Limb (tissue), 2 donors: ENCODE measurements at regions not wholly inside any gene's neighbourhood (a gene's known extent, or its start where the extent isn't known, plus 50 kb on each side); places are given as distances from the start of the nearest gene placed in this dataset.

Source experiments
- DNase-seq, 2 donors: peaks; one replicate each; pipeline ENCODE4 v3.0.0-alpha.2; 2016; ENCODE audit errors: extremely low spot score in 2 of 2

- DNase-seq = no peak
Observed at GRCh38 chr2:121897335-121897970, 142.0 kb downstream of the TSN start.

GRCh38 chr2:121898483-121898882, 143.0 kb downstream of the TSN start:
- DNase-seq = no peak

DNA sequence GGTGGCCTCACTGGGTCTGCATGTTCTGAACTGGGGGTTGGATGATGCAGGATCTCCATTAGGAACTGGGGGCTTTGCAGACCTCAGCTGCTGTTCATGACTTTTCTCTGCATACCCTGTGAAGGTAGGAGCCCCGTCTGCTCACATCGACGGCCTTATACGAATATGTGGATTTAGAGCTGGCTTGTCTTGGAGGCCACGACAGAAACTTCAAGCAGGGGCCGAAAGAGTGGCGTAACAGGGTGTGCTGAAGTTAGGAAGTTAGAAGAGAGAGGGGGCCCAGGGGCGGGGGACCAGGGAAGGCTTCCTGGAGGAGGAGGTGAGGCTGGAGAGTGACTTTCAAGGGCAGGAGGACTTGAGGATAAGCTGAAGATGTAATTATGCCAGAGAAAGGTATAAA, 144.9 kb downstream of the TSN start:
- DNase-seq = no peak

DNA sequence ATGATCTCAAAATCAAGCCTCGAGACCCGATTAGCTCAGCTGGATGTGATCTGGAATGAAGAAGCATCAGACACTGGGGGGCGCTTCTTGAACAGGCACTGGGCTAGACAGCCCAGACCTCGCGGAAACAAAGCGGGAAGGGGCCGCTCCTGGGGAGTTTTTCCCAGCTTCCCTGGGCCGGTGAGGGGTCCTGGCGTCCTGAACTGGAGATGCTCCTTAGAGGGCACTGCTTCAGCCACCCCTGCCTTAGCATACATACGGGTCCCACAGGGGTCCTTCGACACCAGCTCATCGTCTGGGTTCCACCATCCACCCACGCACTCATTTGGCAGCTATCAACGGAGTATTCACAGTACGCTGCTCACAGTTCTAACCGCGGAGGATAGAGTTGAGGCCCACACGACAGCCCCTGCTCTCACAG, 146.7 kb downstream of the TSN start:
- no peak for DNase-seq

DNA sequence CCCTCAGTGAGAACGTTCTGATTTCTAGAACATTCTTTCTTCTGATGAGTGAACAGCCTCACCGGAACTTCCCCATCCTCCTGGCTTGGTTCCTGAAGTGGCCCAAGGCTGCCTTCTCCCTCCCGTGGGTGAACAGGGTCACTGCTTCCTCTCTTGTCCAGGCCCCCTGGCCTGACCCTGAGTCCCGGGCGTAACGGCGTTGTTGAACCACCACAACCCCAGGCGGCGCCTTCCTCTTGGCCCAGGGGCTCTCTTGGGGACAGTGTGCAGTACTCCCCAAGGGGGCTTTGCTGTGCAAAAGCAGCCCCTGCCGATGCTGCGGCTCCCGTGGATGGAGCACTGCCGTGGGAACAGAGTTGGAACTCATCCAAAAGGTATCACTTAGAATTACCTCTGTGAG, 147.2 kb downstream of the TSN start:
- no peak for DNase-seq

GRCh38 chr2:121903037-121903689, 147.7 kb downstream of the TSN start:
- peak in 1 of 2 donors; percentile 17 for DNase-seq

DNA sequence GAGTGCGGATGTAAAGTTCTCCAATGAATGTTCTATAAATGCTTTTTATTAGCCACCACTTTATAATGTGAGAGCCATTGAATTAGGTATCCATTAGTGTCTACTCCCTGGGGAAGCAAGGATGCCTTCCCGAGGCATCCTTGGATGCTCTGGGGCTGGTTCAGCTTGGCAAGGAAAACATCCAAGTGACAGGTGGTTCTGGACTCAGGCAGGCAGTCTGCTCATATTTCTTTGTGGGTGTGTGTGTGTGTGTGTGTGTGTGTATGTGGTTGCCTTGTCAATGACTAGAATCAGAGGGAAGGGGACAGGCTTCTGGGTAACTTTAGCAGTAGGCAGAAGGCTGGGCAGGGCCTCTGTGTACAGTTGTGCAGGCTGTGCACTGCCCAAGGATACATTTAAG, 149.2 kb downstream of the TSN start:
- DNase-seq = no peak

- DNase-seq = no peak
Observed at GRCh38 chr2:121905201-121905600, 149.8 kb downstream of the TSN start.

DNA sequence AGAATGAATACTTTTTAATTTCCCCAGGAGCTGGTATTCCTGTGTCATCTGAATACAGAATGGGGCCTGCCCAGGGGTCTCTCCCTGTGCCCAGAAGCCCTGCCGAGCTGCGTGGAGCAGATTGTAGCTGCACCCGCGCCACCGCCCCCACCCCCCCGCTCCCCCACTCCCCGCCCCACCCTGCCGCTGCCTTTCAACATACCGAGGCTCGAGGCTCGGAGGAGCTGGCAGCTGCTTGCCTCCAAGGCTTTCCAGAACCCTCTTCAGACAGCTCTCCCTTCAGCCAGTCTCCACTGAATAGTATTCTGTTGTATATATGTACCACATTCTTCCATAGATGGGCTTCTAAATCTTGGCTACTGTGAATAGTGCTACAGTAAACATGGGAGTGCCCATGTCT, 150.7 kb downstream of the TSN start:
- DNase-seq = no peak

DNA sequence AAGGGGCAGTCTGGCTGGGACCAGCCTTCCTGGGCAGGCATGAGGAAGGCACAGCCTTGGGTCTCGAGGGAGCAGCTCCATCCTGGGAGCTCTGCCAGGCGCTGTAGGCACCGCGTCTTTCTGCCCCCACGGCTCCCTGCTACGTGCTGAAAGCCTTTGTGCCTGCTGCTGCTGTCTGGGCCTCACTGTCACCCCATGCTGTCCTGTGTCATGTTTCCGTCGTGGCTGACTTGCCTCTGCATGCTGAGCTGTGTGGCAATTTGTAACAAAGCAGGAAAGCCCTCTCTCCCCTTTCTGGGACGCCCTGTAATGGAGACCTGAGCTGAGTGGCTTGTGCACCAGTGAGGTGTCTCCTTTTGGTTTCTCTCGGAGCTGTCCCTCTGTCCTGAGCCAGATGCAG, 152.5 kb downstream of the TSN start:
- no peak for DNase-seq

DNA sequence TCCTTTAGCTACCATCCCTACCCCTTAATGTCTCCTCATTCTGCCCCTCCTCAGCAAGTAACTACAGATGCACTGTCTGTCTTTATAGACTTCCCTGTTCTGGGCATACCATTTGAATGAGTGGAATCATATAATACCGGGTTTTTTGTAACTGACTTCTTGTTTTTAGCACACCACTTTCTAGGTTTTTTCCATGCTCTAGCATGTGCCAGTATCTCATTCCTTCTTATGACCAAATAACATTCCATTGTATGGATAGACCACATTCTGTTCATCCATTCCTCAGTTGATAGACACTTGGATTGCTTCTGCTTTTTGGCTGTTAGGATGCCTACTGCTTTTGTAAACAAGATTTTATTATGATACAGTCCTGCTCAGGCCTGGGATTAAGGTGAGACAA, 154.7 kb downstream of the TSN start:
- DNase-seq = no peak

- DNase-seq = no peak
Observed at GRCh38 chr2:121911036-121911435, 155.6 kb downstream of the TSN start.

DNA sequence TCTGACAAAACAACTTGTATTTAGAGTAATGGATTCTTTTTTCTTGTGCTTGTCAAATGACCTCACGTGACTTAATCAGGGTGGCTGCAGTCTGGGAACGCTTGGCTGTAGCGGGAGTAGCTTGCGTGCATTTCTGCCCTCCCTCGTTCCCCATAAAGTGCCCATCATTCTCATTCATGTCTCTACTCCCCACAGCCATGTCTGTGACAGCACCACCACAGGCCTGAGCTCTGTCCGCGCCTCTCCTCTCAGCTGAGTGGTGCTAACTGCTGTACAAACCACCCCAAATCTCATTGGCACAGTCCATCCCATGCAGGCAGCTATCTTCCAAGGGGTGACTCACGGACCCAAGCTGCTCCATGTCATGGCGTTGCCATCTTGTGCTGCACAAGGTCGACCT, 161.7 kb downstream of the TSN start:
- DNase-seq = no peak

GRCh38 chr2:121918231-121918630, 162.8 kb downstream of the TSN start:
- DNase-seq = no peak

- DNase-seq = no peak
Observed at GRCh38 chr2:121919803-121920202, 164.4 kb downstream of the TSN start.

GRCh38 chr2:121925466-121925865, 170.0 kb downstream of the TSN start:
- no peak for DNase-seq

GRCh38 chr2:121943285-121943684, 187.8 kb downstream of the TSN start:
- DNase-seq = no peak

DNA sequence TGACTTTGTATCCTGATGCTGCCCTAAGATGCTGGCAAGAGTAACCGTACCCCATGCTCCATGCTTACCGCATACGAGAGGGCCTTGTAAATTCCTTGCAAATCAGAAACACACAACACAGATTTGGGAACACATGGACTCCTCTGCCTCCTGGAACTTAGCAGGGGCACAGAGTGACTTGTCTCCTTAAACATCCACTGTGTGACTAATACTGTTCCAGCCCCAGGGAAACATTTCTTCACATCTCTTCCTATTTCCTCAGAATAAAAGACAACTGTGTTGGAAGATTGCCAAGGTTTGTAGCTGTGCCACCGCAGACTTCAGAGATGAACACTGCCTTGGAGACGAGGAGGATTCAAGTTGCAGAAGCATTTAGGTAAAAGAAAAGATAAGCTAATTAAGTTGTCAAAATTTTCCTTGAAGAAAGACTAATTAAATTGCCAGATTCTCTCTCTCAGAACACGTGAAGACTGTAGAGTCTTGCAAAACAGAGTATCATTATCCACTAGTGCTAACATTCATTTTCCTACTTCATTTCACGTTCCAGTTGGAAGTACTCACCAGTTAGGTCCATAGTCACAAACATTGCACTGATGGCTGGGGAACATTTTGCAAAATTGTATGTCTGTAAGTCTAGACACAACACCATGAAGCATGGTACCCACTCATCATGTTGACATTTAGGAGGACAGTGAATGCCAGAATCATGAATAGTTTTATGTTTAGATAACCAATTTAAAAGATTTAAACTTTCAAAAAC, 188.8 kb downstream of the TSN start:
- peak in 1 of 2 donors; percentile 39 for DNase-seq

GRCh38 chr2:121947674-121948073, 192.2 kb downstream of the TSN start:
- DNase-seq = no peak

DNA sequence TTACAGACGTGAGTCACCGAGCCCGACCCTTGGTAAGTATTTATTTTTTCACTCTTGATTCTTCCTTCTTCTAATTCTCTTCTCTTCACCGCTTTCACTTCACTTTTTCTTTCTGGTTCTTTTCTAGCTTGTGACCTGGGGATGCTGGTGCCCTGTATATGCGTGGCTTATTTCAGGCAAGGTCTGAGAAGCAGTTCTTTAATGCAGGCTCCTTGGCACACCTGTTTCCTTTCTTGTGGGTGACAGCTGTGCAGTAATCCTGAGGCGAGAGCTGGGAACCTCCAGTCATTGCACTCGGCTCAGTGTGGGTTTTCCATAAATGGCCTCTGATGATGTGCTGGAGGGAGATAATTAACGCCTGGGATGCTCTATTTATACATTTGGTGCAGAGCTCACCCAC, 193.8 kb downstream of the TSN start:
- DNase-seq = no peak

DNA sequence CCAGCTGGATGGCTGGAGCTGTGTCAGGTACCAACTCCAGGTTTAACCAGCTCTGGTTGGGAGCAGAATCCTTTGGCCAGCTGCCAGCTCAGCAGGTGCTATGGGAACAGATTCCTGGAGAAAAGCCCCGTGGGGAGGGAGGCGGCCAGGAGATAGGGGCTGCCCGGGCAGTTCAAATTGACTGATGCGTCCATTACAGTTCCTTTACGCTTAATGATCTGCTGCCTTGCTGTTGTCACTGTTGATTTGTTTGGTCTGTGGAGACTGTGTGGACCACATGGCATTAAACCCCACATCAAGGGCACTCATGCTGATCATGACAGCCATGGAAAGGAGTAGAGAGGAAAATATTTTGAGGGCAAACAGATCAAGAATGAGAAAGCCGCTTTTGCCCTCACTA, 200.0 kb downstream of the TSN start:
- DNase-seq = peak in 1 of 2 donors; percentile 41

DNA sequence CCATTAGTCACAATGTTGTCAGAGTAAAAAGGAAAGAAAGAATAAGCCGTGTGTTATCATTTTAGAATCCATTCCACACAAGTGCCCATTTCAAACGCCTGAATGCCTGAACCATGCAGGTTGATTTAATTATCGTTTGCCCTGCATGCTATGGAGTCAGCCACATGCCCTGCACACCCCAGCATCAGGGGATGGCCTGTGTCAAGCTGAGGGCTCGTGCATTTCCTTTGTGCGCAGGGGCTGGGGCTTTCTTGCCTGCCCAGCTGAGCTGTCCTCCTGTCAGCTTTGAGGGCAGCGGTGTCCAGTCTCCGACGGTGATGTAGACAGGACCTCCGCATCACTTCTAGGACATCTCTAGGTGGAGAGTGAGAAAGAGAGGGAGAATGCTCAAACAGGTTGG, 200.4 kb downstream of the TSN start:
- no peak for DNase-seq

- no peak for DNase-seq
Observed at GRCh38 chr2:121960251-121960650, 204.8 kb downstream of the TSN start.
